ENCODE measurements at regions not wholly inside any gene's neighbourhood (a gene's known extent, or its start where the extent isn't known, plus 50 kb on each side); places are given as distances from the start of the nearest gene placed in this dataset.

GRCh38 chr10:84607044-84607443 is 278.7 kb downstream of the CCSER2 start:
- no peak overlapping the region for H3K4me3 ChIP-seq
- no peak overlapping the region for H2AFZ ChIP-seq (ENCODE audit: low read depth, low read length)
- in situ Hi-C loops (cut with MboI) (no loop called here), intact Hi-C loops (cut with micrococcal nuclease) (no loop called here)
- H3K27me3 ChIP-seq (ENCODE audit: control insufficient read depth in 2 of 2, insufficient read depth in 2 of 2, low read length in 2 of 2) = peaks cover 0 to 18% of the 10 kb centered on the region in 2 experiments; a peak in 2 of 5 replicates
- WGBS (ENCODE audit: insufficient coverage, low coverage, missing lambda C conversion rate) = 0% methylated on average over 4 of the region's 4 CpGs
- no peaks in the 10 kb centered on the region for H3K36me3 ChIP-seq (ENCODE audit: control insufficient read depth, insufficient read depth, low read length)
- ChIA-PET CTCF (ENCODE audit: low intra/inter-chr PET ratio) (no interaction called here), POLR2A (interaction anchor here (0.6 to 1.2 kb wide), 2 partner anchors 12 to 60 kb away, joined by 3 read pairs; no protein-coding TSS in a partner anchor)
- H4K20me1 ChIP-seq (replicated peaks; ENCODE audit: control insufficient read depth, insufficient read depth, low read length) = no peaks in the 10 kb centered on the region
- DNase-seq (ENCODE audit: extremely low read depth in 1 of 4, low spot score in 3 of 4) (no peak), ATAC-seq (no peak), FAIRE-seq (no peak)
- no peaks in the 10 kb centered on the region for H3K9me3 ChIP-seq (replicated peaks; ENCODE audit: control insufficient read depth, insufficient read depth, low read depth, low read length)
- H3K9ac ChIP-seq (ENCODE audit: insufficient read depth in 1 of 2, low read depth in 2 of 2, low read length in 2 of 2) = no peak overlapping the region
- TF ChIP-seq CHAMP1 (IDR thresholded peaks at IDR 0.05) (no peak), CBX3 (IDR thresholded peaks at IDR 0.05; ENCODE audit: borderline replicate concordance in 1 of 2, low read length in 2 of 2) (no peak), ATF6 (CRISPR knock-in tag; IDR thresholded peaks at IDR 0.05) (no peak), JUND (IDR thresholded peaks at IDR 0.05; ENCODE audit: borderline replicate concordance, low read depth, low read length) (no peak), JUND (tag; IDR thresholded peaks at IDR 0.05; ENCODE audit: borderline replicate concordance, low read depth, low read length) (no peak), MBD2 (IDR thresholded peaks at IDR 0.05; ENCODE audit: borderline replicate concordance, low read depth) (no peak), DIDO1 (tag; IDR thresholded peaks at IDR 0.05; ENCODE audit: low read depth) (no peak), SRSF9 (IDR thresholded peaks at IDR 0.05; ENCODE audit: borderline replicate concordance, low read depth, low read length) (no peak), BCL6 (CRISPR knock-in tag; IDR thresholded peaks at IDR 0.05) (no peak), KDM2B (CRISPR knock-in tag; IDR thresholded peaks at IDR 0.05) (no peak)
- no peak overlapping the region for H3K4me2 ChIP-seq (ENCODE audit: insufficient read depth, low read length)
- no peaks in the 10 kb centered on the region for H3K4me1 ChIP-seq (replicated peaks in 1 of 2; ENCODE audit: control insufficient read depth in 2 of 2, insufficient read depth in 2 of 2, low read length in 2 of 2)
- H3K79me2 ChIP-seq (ENCODE audit: control insufficient read depth, insufficient read depth, low read length) = no peaks in the 10 kb centered on the region
- no peaks in the 10 kb centered on the region for H3K9me1 ChIP-seq (ENCODE audit: control insufficient read depth, insufficient read depth, low read length)
- BruUV-seq (replicated peaks) = no TSS peak
- H3K27ac ChIP-seq (ENCODE audit: extremely low read depth, low read depth, low read length) = no peak overlapping the region

Data from K562 (cell line).